HEK293T (cell line): ENCODE measurements at regions not wholly inside any gene's neighbourhood (a gene's known extent, or its start where the extent isn't known, plus 50 kb on each side); places are given as distances from the start of the nearest gene placed in this dataset.

Source experiments
- BHLHE40 ChIP-seq: fragments of 450-650 bp; IDR thresholded peaks from 2 replicates; pipeline ENCODE4 v1.6.1; 2016; ENCODE audit warnings: mild to moderate bottlenecking, moderate library complexity, borderline replicate concordance
- ELF4 ChIP-seq: fragments of 450-650 bp; IDR thresholded peaks from 2 replicates; pipeline ENCODE4 v1.6.1; 2017; ENCODE audit warnings: antibody characterized with exemption
- FOXA1 ChIP-seq: fragments of 450-650 bp; IDR thresholded peaks from 2 replicates; pipeline ENCODE4 v1.6.1; 2016; ENCODE audit warnings: mild to moderate bottlenecking
- FOXK2 ChIP-seq: fragments of 450-650 bp; IDR thresholded peaks from 2 replicates; pipeline ENCODE4 v1.6.1; 2016; ENCODE audit warnings: mild to moderate bottlenecking
- HDGF ChIP-seq: fragments of 450-650 bp; IDR thresholded peaks from 2 replicates; pipeline ENCODE4 v1.6.1; 2017; ENCODE audit warnings: antibody characterized with exemption, borderline replicate concordance
- SP1 ChIP-seq: fragments of 450-650 bp; IDR thresholded peaks from 2 replicates; pipeline ENCODE4 v1.6.1; 2017
- ZNF384 ChIP-seq: fragments of 450-650 bp; IDR thresholded peaks from 2 replicates; pipeline ENCODE4 v1.6.1; 2016

GRCh38 chr9:103399535-103399934 lies 404.4 kb downstream of the CYLC2 start:
- TF ChIP-seq FOXK2 (no peak), SP1 (no peak), BHLHE40 (no peak), ZNF384 (no peak), ELF4 (no peak), FOXA1 (no peak), HDGF (no peak)
